ENCODE measurements at regions not wholly inside any gene's neighbourhood (a gene's known extent, or its start where the extent isn't known, plus 50 kb on each side); places are given as distances from the start of the nearest gene placed in this dataset.

DNA sequence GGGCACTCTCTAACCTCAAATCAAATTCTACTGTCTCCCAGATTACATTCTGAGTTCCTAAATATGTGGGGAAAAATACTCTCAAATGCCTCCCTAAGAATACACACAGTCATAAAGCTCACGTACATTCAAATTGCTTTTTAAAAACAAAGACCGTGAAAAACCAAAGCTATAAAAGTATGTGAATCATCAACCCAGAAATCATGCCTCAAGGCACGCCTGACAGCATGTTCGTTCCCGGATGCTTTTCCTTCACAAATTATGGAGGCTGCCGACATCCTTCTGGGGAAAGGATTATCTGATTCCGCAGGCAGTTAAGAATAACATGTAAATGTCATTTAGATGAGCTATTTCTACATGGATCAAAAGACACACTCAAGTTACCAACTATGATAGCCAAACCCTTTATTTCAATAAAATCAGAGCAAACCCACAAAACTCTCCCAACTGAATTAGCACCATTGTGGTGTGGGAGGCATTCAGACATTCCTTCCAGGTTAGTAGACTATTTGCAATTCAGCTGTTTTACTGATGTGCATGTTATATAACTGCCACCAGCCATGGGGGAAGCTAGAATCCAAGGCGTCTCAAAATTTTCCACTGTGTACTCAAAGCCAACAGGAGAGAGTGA is 398.2 kb upstream of the TRIB2 start:
- Histone ChIP-seq H3K27me3 (replicated peaks in 2 of 5; ENCODE audit: control insufficient read depth in 4 of 5, insufficient read depth in 5 of 5, low read length in 4 of 5) (no peaks in the 10 kb centered on the region), H3K4me1 (ENCODE audit: control extremely low read depth in 1 of 4, control insufficient read depth in 4 of 4, insufficient read depth in 4 of 4, low read length in 3 of 4) (peaks cover 0 to 5% (median 2%) of the 10 kb centered on the region in 4 experiments), H3K4me3 (ENCODE audit: control insufficient read depth in 1 of 7, extremely low read depth in 1 of 7, insufficient read depth in 4 of 7, low read depth in 2 of 7, low read length in 6 of 7) (no peak overlapping the region), H3K27ac (ENCODE audit: insufficient read depth in 1 of 2, low read depth in 1 of 2, low read length in 2 of 2, poor library complexity in 1 of 2, severe bottlenecking in 2 of 2) (no peak overlapping the region), H3K36me3 (ENCODE audit: control insufficient read depth in 4 of 4, insufficient read depth in 4 of 4, low read length in 3 of 4) (no peaks in the 10 kb centered on the region), H3K9me3 (ENCODE audit: control extremely low read depth in 1 of 5, control insufficient read depth in 4 of 5, insufficient read depth in 2 of 5, low read depth in 1 of 5, low read length in 4 of 5) (no peaks in the 10 kb centered on the region)
- ChIA-PET CTCF (interaction anchor here (1.4 to 1.5 kb wide), 2 partner anchors 10 to 13 kb away, joined by 4 read pairs; no protein-coding TSS in a partner anchor), POLR2A (interaction anchor here (0.6 kb wide), 1 partner anchor 221 kb away, joined by 3 read pairs; no protein-coding TSS in a partner anchor)
- no peak for DNase-seq
- 100% methylated on average over 6 of the region's 8 CpGs for WGBS (ENCODE audit: insufficient coverage)

DNA sequence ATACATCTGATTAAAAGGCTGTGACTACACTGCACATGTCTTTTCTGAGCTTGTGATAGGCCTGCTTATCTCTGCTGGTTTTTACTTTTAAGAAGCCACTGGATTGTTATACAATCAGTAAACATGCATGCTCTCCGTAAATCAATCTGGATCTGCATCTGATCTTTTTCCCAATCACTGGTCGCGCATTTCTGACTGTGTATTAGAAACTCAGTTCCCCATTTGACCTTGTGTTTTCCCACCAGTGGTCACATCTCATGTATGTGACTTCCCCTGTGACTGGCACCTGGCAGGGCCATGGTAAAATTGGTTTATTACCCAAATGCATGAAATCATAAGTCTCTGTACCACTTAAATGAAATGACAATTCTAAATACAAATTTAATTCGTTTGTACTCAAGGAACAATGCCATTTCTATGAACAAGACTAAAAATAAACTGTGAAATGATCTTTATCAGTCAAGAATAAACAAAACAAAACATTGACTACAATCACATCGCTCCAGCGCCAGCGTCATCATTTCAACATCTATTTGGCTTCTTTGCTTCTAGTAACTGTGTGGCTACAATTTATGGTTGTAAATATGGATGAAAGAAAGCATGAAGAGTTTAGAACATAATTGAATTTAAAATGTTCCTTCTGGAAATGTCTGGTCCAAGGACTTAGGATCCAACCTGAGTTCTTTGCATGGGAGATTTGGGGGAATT is 396.6 kb upstream of the TRIB2 start:
- POLR2A ChIA-PET: no interaction called here
- CTCF ChIA-PET: no interaction called here
- peak in 2 of 3 donors; percentile 10 to 19 for DNase-seq

DNA sequence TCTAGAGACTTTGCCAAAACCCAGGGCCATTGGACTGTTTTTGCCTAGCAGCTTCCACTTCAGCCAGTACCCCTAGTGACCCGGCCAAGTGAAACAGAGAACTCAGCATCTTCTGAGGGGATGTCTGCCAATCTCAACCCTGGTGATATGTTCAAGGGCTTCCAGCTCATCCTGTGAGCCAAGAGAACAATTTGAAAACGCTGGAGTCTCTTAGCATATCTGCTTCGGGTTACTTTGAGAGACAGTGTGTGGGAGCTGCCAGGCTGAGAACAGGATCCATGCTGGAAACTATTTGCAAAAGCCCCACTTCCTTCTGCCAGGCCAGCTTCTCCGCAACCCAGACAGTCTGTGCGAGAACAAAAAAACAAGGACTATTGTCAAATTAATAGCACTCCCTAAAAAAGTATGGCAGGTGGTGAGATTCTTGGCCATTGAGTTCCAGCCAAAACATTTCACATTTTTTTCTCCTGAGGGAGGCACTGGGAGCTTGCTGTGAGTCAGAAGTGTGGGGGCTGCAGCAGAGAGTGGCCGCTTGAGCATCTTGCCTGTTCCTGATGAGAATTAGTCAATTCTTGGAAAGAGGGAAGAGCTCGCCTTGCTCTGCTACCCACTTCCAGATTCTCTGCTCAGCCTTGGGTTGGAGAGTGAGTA is 395.6 kb upstream of the TRIB2 start:
- 92% methylated on average over 5 of the region's 7 CpGs for WGBS (ENCODE audit: insufficient coverage)
- POLR2A ChIA-PET: no interaction called here
- Histone ChIP-seq H3K36me3 (ENCODE audit: control insufficient read depth in 4 of 4, insufficient read depth in 4 of 4, low read length in 3 of 4) (no peaks in the 10 kb centered on the region), H3K4me3 (ENCODE audit: control insufficient read depth in 1 of 7, extremely low read depth in 1 of 7, insufficient read depth in 4 of 7, low read depth in 2 of 7, low read length in 6 of 7) (no peak overlapping the region), H3K9me3 (ENCODE audit: control extremely low read depth in 1 of 5, control insufficient read depth in 4 of 5, insufficient read depth in 2 of 5, low read depth in 1 of 5, low read length in 4 of 5) (no peaks in the 10 kb centered on the region), H3K27me3 (replicated peaks in 2 of 5; ENCODE audit: control insufficient read depth in 4 of 5, insufficient read depth in 5 of 5, low read length in 4 of 5) (no peaks in the 10 kb centered on the region), H3K4me1 (ENCODE audit: control extremely low read depth in 1 of 4, control insufficient read depth in 4 of 4, insufficient read depth in 4 of 4, low read length in 3 of 4) (peaks cover 0 to 5% (median 2%) of the 10 kb centered on the region in 4 experiments), H3K27ac (ENCODE audit: insufficient read depth in 1 of 2, low read depth in 1 of 2, low read length in 2 of 2, poor library complexity in 1 of 2, severe bottlenecking in 2 of 2) (no peak overlapping the region)
- no peak for DNase-seq
- CTCF ChIA-PET: interaction anchor here (1.0 kb wide), 1 partner anchor 686 kb away, joined by 5 read pairs; no protein-coding TSS in a partner anchor

More for the DNA sequence above, 396.6 kb upstream of the TRIB2 start:
- Histone ChIP-seq H3K4me1 (ENCODE audit: control extremely low read depth in 1 of 4, control insufficient read depth in 4 of 4, insufficient read depth in 4 of 4, low read length in 3 of 4) (peaks cover 0 to 5% (median 2%) of the 10 kb centered on the region in 4 experiments), H3K4me3 (ENCODE audit: control insufficient read depth in 1 of 7, extremely low read depth in 1 of 7, insufficient read depth in 4 of 7, low read depth in 2 of 7, low read length in 6 of 7) (no peak overlapping the region), H3K9me3 (ENCODE audit: control extremely low read depth in 1 of 5, control insufficient read depth in 4 of 5, insufficient read depth in 2 of 5, low read depth in 1 of 5, low read length in 4 of 5) (no peaks in the 10 kb centered on the region), H3K27ac (ENCODE audit: insufficient read depth in 1 of 2, low read depth in 1 of 2, low read length in 2 of 2, poor library complexity in 1 of 2, severe bottlenecking in 2 of 2) (no peak overlapping the region), H3K36me3 (ENCODE audit: control insufficient read depth in 4 of 4, insufficient read depth in 4 of 4, low read length in 3 of 4) (no peaks in the 10 kb centered on the region), H3K27me3 (replicated peaks in 2 of 5; ENCODE audit: control insufficient read depth in 4 of 5, insufficient read depth in 5 of 5, low read length in 4 of 5) (no peaks in the 10 kb centered on the region)
- 84% methylated on average over 3 of the region's 7 CpGs for WGBS (ENCODE audit: insufficient coverage)

DNA sequence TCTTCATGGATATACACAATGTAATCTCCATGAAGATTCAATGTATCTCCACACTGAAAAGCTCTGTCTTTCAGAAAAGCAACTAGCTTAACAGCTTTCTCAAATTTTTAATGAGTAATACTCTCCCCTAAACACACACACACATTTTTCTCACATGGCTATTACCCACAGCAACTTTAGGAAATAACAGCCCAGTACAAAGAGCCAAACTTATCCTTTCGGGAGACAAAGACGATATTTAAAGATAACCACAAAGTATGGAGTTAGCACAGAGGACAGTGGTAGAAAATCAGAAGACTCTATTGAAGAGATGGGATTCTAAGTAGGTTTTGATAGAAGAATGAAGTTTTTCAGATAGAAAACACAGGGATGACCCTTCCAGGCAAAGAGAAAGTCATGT is 394.9 kb upstream of the TRIB2 start:
- ChIA-PET POLR2A (no interaction called here), CTCF (interaction anchor here (1.0 kb wide), 1 partner anchor 685 kb away, joined by 5 read pairs; no protein-coding TSS in a partner anchor)
- H3K27ac ChIP-seq (ENCODE audit: insufficient read depth in 1 of 2, low read depth in 1 of 2, low read length in 2 of 2, poor library complexity in 1 of 2, severe bottlenecking in 2 of 2): no peak overlapping the region

DNA sequence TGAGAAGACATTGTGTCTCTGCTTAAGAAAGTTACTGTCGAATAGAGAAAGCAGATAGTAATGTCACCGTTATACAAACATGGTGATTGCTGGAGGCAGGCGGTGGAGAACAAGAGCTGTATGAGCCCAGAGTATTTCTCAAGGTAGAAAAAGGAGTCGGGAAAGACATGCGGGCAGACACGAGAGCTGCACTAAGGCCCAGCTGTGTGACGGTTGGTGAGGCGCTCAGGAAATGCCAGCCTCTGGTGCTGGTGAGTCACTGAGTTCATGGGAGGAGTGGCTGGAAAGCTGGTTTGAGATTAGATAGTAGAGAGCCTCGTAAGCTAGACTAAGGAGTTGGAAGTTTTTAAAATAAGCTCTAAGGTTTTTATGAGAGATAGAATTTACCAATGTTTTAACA is 390.9 kb upstream of the TRIB2 start:
- peaks cover 0 to 5% (median 0%) of the 10 kb centered on the region in 5 experiments for H3K9me3 ChIP-seq (ENCODE audit: control extremely low read depth in 1 of 5, control insufficient read depth in 4 of 5, insufficient read depth in 2 of 5, low read depth in 1 of 5, low read length in 4 of 5)
- H3K36me3 ChIP-seq (ENCODE audit: control insufficient read depth in 4 of 4, insufficient read depth in 4 of 4, low read length in 3 of 4): no peaks in the 10 kb centered on the region
- DNase-seq: peak; percentile 13 to 71 (median 66)
- H3K27ac ChIP-seq (ENCODE audit: insufficient read depth in 1 of 2, low read depth in 1 of 2, low read length in 2 of 2, poor library complexity in 1 of 2, severe bottlenecking in 2 of 2): no peak overlapping the region
- ChIA-PET POLR2A (no interaction called here), CTCF (interaction anchor here (0.6 to 1.9 kb wide), 6 partner anchors 25 to 460 kb away, joined by 3 to 4 read pairs (median 3); no protein-coding TSS in a partner anchor)
- no peak overlapping the region for H3K4me3 ChIP-seq (ENCODE audit: control insufficient read depth in 1 of 7, extremely low read depth in 1 of 7, insufficient read depth in 4 of 7, low read depth in 2 of 7, low read length in 6 of 7)
- H3K4me1 ChIP-seq (ENCODE audit: control extremely low read depth in 1 of 4, control insufficient read depth in 4 of 4, insufficient read depth in 4 of 4, low read length in 3 of 4): peaks cover 0 to 6% (median 0%) of the 10 kb centered on the region in 4 experiments
- H3K27me3 ChIP-seq (replicated peaks in 2 of 5; ENCODE audit: control insufficient read depth in 4 of 5, insufficient read depth in 5 of 5, low read length in 4 of 5): peaks cover 0 to 4% (median 0%) of the 10 kb centered on the region in 5 experiments
- 71% methylated on average over 9 of the region's 9 CpGs for WGBS (ENCODE audit: insufficient coverage)

More for the DNA sequence above, 394.9 kb upstream of the TRIB2 start:
- no peaks in the 10 kb centered on the region for H3K9me3 ChIP-seq (ENCODE audit: control extremely low read depth in 1 of 5, control insufficient read depth in 4 of 5, insufficient read depth in 2 of 5, low read depth in 1 of 5, low read length in 4 of 5)
- H3K36me3 ChIP-seq (ENCODE audit: control insufficient read depth in 4 of 4, insufficient read depth in 4 of 4, low read length in 3 of 4): no peaks in the 10 kb centered on the region
- H3K27me3 ChIP-seq (replicated peaks in 2 of 5; ENCODE audit: control insufficient read depth in 4 of 5, insufficient read depth in 5 of 5, low read length in 4 of 5): no peaks in the 10 kb centered on the region
- DNase-seq: no peak
- peaks cover 2 to 6% (median 4%) of the 10 kb centered on the region in 4 experiments for H3K4me1 ChIP-seq (ENCODE audit: control extremely low read depth in 1 of 4, control insufficient read depth in 4 of 4, insufficient read depth in 4 of 4, low read length in 3 of 4)
- 86% methylated on average over 2 of the region's 2 CpGs for WGBS (ENCODE audit: insufficient coverage)
- no peak overlapping the region for H3K4me3 ChIP-seq (ENCODE audit: control insufficient read depth in 1 of 7, extremely low read depth in 1 of 7, insufficient read depth in 4 of 7, low read depth in 2 of 7, low read length in 6 of 7)

DNA sequence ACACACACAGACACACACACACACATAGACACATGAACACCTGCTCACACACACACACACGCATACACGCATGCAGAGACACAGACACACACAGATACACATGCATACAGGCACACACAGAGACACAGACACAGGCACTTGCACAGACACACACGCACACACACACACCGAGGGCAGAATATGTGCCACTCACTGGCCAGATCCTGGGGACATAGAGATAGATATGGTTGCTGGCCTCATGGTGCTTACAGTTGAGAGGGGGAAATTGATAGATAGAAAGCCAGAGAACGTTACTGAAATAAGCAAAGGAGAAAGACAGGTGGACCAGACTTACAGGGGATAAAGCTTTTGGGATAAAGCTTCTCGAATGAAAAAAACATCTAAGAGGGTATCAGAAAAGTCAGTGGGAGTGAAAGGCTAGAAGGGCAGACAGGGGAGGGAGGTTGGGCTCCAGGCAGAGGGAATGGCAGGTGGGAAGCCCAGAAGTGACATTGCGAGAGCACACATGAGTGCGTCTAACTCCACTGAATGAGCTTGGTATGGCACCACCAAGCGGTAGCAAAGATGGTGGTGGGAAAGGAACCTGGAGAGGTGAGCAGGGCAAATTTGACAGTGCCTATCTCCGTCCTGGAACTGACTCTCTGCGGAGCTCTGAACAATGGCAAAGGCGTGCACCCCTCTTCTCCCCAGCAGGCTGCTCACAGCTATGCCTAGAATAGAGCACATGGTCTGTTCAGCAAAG is 390.1 kb upstream of the TRIB2 start:
- H3K36me3 ChIP-seq (ENCODE audit: control insufficient read depth in 4 of 4, insufficient read depth in 4 of 4, low read length in 3 of 4): no peaks in the 10 kb centered on the region
- ChIA-PET CTCF (interaction anchor here (0.7 to 1.9 kb wide), 7 partner anchors 11 to 681 kb away, joined by 3 to 4 read pairs (median 3); no protein-coding TSS in a partner anchor), POLR2A (interaction anchor here (0.6 kb wide), 2 partner anchors 26 to 963 kb away, joined by 3 read pairs; no protein-coding TSS in a partner anchor)
- no peak overlapping the region for H3K4me3 ChIP-seq (ENCODE audit: control insufficient read depth in 1 of 7, extremely low read depth in 1 of 7, insufficient read depth in 4 of 7, low read depth in 2 of 7, low read length in 6 of 7)
- peaks cover 0 to 4% (median 0%) of the 10 kb centered on the region in 5 experiments for H3K27me3 ChIP-seq (replicated peaks in 2 of 5; ENCODE audit: control insufficient read depth in 4 of 5, insufficient read depth in 5 of 5, low read length in 4 of 5)
- peaks cover 0 to 6% (median 0%) of the 10 kb centered on the region in 4 experiments for H3K4me1 ChIP-seq (ENCODE audit: control extremely low read depth in 1 of 4, control insufficient read depth in 4 of 4, insufficient read depth in 4 of 4, low read length in 3 of 4)
- WGBS (ENCODE audit: insufficient coverage): 81% methylated on average over 11 of the region's 12 CpGs
- DNase-seq: peak; percentile 40 to 51 (median 43)
- peaks cover 0 to 5% (median 1%) of the 10 kb centered on the region in 5 experiments for H3K9me3 ChIP-seq (ENCODE audit: control extremely low read depth in 1 of 5, control insufficient read depth in 4 of 5, insufficient read depth in 2 of 5, low read depth in 1 of 5, low read length in 4 of 5)
- H3K27ac ChIP-seq (ENCODE audit: insufficient read depth in 1 of 2, low read depth in 1 of 2, low read length in 2 of 2, poor library complexity in 1 of 2, severe bottlenecking in 2 of 2): no peak overlapping the region

Measured in common myeloid progenitor, CD34-positive (primary cell).